ENCODE measurements at regions not wholly inside any gene's neighbourhood (a gene's known extent, or its start where the extent isn't known, plus 50 kb on each side); places are given as distances from the start of the nearest gene placed in this dataset.

DNA sequence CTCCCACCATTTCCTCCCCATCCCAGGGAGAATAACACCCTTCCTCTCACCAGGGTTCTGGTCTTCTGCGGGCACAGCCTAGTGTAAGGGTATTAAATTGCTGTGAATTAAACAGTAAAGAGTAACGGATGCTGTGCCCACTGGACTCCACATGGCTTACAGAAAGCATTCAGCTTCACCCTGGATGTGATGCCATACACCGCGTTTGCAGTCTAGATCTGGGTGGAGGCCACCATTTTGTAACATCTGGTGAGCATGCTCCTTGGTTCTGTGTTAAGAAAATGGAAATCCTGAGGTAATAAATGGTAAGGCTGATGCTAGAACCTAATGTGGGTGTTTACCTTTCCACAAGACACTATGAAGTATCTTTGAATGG, 331.8 kb upstream of the B3GAT1 start:
- TF ChIP-seq, protein P1, sequence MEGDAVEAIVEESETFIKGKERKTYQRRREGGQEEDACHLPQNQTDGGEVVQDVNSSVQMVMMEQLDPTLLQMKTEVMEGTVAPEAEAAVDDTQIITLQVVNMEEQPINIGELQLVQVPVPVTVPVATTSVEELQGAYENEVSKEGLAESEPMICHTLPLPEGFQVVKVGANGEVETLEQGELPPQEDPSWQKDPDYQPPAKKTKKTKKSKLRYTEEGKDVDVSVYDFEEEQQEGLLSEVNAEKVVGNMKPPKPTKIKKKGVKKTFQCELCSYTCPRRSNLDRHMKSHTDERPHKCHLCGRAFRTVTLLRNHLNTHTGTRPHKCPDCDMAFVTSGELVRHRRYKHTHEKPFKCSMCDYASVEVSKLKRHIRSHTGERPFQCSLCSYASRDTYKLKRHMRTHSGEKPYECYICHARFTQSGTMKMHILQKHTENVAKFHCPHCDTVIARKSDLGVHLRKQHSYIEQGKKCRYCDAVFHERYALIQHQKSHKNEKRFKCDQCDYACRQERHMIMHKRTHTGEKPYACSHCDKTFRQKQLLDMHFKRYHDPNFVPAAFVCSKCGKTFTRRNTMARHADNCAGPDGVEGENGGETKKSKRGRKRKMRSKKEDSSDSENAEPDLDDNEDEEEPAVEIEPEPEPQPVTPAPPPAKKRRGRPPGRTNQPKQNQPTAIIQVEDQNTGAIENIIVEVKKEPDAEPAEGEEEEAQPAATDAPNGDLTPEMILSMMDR (IDR thresholded peaks at IDR 0.05; ENCODE audit: low read depth, low read length), result no peak
- no peak for TF ChIP-seq EZH2phosphoT487 (IDR thresholded peaks at IDR 0.05; ENCODE audit: low read depth)
